H7 (cell line): ENCODE measurements at regions not wholly inside any gene's neighbourhood (a gene's known extent, or its start where the extent isn't known, plus 50 kb on each side); places are given as distances from the start of the nearest gene placed in this dataset.

Experiments used
- DNase-seq: peaks from one replicate; pipeline ENCODE4 v3.0.0; 2012
- H3K27me3 ChIP-seq: 2 replicates; pipeline ENCODE4 v1.6.0; 2011; ENCODE audit warnings: mild to moderate bottlenecking, low read length; ENCODE audit not compliant: control insufficient read depth, insufficient read depth
- H3K36me3 ChIP-seq: replicated peaks from 2 replicates; pipeline ENCODE4 v1.5.1; 2011; ENCODE audit warnings: low read length; ENCODE audit not compliant: control insufficient read depth, insufficient read depth
- H3K4me3 ChIP-seq: 2 replicates; pipeline ENCODE4 v1.5.1; 2011; ENCODE audit warnings: low read depth, mild to moderate bottlenecking, control low read depth, low read length, moderate library complexity; ENCODE audit not compliant: insufficient read depth

DNA sequence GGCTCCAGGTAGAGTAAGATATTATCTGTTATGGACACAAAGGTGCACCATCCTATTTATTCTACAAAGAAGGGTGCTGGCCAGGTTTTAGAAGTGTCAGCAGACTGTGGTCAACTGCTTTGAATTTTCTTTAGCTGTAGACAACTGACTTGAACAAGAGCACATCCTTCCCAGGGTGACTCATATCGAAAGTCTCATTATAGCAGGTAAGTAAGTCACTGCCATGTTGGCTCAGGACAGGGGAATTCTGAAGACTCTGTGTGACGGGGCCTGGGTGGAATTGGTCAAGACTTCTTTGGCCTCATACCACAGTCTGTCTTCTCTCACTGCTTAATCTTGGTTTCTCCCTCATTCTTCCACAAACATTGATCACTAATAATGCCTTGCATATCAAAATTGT, 214.5 kb upstream of the CDH9 start:
- DNase-seq: no peak
- H3K4me3 ChIP-seq: no peak overlapping the region
- no peaks in the 10 kb centered on the region for H3K27me3 ChIP-seq
- H3K36me3 ChIP-seq: no peaks in the 10 kb centered on the region

DNA sequence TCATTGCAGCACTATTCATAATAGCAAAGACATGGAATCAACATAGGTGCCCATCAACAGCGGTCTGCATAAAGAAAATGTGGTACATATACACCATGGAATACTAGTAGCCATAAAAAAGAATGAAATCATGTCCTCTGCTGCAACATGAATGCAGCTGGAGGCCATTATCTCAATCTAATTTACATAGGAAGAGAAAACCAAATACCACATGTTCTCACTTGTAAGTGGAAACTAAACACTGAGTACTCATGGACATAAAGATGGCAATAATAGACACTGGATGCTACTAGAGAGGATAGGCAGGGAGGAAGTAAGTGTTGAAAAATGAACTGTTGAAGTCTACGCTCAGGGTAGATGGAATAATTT, 203.9 kb upstream of the CDH9 start:
- DNase-seq: no peak
- Histone ChIP-seq H3K4me3 (no peak overlapping the region), H3K36me3 (no peaks in the 10 kb centered on the region), H3K27me3 (no peaks in the 10 kb centered on the region)

DNA sequence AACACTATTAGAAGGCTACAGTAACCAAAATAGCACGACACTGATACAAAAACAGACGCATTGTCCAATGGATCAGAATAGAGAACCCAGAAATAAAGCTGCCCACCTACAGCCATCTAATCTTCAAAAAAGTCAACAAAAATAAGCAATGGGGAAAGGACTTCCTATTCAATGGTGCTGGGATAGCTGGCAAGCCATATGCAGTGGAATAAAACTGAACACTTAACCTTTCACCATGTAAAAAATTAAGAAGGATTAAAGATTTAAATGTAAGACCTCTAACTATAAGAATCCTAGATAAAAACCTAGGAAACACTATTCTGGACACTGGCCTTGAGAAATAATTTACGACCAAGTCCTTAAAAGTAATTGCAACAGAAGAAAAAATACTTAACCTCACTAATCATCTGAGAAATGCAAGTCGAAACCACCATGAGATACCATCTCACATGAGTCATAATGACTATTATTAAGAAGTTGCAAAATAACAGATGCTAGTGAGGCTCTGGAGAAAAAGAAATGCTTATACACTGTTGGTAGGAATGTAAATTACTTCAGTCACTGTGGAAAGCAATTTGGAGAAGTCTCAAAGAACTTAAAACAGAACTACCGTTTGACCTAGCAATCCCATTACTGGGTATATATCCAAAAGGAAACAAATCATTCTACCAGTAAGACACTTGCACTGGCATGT, 203.3 kb upstream of the CDH9 start:
- H3K4me3 ChIP-seq: no peak overlapping the region
- no peaks in the 10 kb centered on the region for H3K27me3 ChIP-seq
- DNase-seq: no peak
- H3K36me3 ChIP-seq: no peaks in the 10 kb centered on the region

DNA sequence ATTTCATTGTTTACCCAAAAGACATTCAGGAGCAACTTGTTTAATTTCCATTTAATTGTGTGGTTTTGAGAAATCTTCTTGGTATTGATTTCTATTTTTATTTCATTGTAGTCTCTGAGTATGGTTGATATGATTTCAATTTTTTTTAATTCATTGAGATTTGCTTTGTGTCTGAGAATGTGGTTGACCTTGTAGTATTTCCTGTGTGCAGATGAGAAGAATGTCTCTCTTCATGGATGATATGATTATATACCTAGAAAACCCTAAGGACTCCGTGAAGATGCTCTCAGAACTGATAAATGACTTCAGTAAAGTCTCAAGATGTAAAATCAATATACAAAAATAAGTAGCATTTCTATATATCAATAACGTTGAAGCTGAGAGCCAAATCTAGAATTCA, 202.4 kb upstream of the CDH9 start:
- Histone ChIP-seq H3K4me3 (no peak overlapping the region), H3K27me3 (no peaks in the 10 kb centered on the region), H3K36me3 (no peaks in the 10 kb centered on the region)
- DNase-seq: no peak

DNA sequence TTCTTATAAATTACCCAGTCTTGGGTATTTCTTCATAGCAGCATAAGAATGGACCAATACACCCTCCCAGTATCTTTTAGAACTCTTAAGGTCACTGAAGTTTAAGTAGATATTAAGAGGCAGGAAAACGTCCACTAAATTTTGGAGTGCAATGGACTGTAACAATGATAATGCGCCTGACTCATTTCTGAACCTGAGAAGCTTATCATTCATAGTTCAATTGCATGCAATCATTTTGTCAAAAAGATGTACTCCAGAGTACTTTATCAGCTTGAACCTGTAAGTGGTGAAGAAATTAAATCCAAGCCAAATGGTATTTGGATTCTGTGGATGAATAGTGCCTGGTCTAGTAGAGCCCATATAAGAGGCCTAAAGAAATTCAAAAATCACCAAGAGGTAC, 196.5 kb upstream of the CDH9 start:
- Histone ChIP-seq H3K36me3 (no peaks in the 10 kb centered on the region), H3K4me3 (no peak overlapping the region), H3K27me3 (no peaks in the 10 kb centered on the region)
- no peak for DNase-seq

DNA sequence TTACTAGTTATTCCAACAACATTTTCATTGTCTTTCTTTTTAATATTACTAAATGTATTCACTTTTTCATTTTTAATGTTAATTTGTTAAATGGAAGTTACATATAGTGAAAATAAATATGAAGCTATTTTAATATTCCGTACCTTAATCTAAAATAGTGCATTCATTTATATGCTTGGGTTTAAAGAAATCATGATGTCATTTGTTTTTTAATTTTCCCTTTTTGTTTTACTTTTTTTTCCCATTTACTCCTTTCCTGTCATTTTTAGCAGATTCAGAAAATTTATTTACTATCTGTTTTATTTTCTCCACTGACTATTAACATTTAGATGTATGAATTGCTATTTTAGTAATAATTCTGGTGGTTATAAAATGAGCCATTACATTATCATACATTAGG, 183.0 kb upstream of the CDH9 start:
- no peak overlapping the region for H3K4me3 ChIP-seq
- no peak for DNase-seq
- H3K27me3 ChIP-seq: no peaks in the 10 kb centered on the region

DNA sequence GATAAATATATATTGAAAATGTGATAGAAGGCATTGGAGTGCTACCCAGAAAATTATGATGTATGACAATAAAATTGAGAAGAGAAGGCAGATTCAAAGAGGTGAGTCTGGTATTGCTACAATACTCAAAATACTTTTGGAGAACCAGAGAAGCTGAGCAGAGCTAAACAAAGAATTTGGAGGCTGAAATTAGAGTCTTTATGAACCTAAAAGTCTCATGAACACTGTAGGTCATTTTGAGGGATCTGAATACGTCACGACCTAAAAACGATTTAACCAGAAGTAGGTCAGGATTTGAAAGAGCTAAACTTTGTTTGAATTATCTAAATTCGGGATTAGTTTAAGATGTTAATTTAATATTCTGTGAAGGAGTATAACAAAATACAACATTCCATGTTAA, 182.4 kb upstream of the CDH9 start:
- Histone ChIP-seq H3K27me3 (no peaks in the 10 kb centered on the region), H3K4me3 (no peak overlapping the region), H3K36me3 (no peaks in the 10 kb centered on the region)
- DNase-seq: no peak

More for the DNA sequence above, 183.0 kb upstream of the CDH9 start:
- no peaks in the 10 kb centered on the region for H3K36me3 ChIP-seq

DNA sequence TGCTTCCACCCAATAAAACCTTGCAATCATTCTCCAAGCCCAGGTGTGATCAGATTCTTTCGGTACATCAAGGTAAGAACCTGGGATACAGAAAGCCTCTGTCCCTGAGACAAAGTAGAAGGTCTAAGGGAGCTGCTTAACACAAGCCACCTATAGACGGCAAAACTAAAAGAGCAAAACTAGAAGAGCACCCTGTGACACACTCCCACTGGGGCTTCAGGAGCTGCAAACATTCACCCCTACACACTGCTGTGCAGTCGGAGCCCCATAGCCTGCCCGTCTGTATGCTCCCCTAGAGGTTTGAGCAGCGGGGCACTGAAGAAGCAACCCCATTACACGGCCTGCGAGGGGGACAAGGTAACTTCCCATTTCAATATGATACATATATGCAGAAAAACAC, 179.6 kb upstream of the CDH9 start:
- Histone ChIP-seq H3K27me3 (no peaks in the 10 kb centered on the region), H3K36me3 (no peaks in the 10 kb centered on the region), H3K4me3 (no peak overlapping the region)
- DNase-seq: no peak

DNA sequence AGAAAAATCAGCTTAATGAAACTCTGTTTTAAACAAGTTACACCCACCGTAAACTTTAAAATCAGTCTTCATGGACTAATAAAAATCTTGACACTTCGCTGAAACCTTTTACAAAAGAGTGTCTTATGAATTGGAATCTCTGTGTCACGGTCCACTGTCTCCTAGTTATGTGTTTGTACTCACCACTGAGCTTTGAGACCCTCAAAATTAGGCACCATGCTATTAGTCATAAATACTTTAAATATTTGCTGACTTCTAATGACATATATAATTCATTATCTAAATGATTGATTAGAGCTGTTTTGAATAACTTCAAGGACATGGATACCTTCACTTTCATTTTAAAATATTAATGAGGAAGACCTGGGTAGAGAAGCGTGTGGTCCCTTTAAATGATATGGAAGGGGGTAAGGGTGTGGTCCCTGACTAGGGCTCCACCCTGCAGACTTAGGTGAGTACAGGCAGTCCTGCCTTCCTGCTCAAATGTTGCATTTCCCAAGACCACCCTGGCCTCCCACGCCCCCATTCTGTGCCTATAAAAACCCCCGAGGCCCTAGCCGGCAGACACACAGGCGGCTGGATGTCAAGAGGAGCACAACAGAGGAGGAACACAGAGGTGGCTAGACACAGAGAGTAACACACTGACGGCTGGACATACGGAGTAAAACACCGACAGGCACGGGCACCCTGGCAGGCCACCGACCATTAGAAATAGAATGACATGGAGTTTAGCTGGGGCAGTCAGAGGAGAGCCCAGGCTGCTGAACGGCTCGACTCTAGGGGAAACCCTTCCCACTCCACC, 179.0 kb upstream of the CDH9 start:
- Histone ChIP-seq H3K27me3 (no peaks in the 10 kb centered on the region), H3K4me3 (no peak overlapping the region), H3K36me3 (no peaks in the 10 kb centered on the region)
- DNase-seq: no peak

DNA sequence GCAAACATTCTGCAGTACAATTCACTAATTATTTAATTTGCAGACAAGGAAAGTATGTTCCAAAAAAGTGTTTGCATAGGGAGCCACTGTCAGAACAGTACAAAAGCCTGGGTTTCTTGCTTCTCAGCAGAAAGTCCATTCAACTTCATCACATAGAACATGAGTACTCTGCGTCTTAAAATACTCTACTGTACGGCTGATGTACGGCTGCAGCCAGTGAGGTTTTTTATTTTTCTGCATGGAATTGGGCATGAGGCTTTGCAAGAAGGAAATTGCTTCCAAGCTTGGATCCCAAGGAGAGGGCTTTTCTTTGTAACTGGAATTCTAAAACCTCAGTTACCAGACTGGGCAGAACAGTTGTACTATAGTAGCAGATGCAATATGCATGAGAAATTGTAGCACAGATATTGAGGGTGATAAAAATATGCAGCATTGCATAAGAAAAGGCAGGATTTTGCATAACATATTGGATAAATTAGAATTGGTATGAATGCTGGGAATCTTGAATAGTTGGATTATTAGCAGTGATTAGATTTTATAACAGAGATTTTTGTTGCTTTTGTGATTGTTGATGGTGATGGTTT, 178.1 kb upstream of the CDH9 start:
- no peak for DNase-seq
- H3K36me3 ChIP-seq: no peaks in the 10 kb centered on the region
- no peak overlapping the region for H3K4me3 ChIP-seq
- no peaks in the 10 kb centered on the region for H3K27me3 ChIP-seq

DNA sequence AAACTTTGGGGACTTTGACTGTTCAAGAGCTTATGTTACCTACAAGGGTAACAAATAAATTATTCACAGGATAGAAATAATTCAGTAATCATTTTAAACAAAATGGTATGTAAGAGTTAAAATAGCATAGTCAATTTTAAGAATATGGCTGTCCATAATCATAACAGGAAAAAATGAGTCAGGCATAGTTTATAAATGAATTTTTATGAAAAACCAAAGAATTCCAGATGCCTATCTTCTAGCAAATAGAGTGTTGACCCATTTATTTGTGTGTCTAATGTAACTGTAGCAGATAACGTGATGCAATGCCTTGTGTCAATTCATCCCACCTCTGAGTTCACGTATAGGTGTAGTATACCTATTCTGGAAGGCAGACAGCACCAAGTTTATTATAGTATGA, 169.7 kb upstream of the CDH9 start:
- H3K27me3 ChIP-seq: no peaks in the 10 kb centered on the region
- no peaks in the 10 kb centered on the region for H3K36me3 ChIP-seq
- DNase-seq: no peak
- H3K4me3 ChIP-seq: no peak overlapping the region

DNA sequence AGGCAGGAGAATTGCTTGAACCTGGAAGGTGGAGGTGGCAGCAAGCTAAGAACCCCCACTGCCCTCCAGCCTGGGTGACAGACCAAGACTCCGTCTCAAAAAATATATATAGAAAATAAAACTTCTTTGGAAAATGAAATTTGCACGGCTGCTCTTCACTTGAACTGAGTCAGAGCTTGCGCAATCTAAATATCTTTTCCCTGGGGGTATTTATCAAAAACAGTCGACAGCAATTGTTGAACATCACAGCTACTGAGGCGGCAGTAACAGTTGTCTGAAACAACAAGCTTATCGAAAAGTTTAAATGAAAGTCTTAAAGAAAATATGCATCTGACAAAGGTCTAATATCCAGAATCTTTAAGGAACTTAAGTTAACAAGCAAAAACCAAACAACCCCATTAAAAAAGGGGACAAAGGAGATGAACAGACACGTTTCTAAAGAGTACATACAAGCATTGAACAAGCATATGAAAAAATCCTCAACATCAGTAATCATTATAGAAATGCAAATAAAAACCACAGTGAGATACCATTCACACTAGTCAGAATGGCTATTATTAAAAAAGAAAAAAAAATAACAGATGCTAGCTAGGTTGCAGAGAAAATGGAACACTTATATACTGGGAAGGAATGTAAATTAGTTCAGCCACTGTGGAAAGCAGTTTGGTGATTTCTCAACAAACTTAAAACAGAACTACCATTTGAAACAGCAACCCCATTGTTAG, 153.6 kb upstream of the CDH9 start:
- Histone ChIP-seq H3K4me3 (no peak overlapping the region), H3K27me3 (no peaks in the 10 kb centered on the region), H3K36me3 (no peaks in the 10 kb centered on the region)
- DNase-seq: no peak

DNA sequence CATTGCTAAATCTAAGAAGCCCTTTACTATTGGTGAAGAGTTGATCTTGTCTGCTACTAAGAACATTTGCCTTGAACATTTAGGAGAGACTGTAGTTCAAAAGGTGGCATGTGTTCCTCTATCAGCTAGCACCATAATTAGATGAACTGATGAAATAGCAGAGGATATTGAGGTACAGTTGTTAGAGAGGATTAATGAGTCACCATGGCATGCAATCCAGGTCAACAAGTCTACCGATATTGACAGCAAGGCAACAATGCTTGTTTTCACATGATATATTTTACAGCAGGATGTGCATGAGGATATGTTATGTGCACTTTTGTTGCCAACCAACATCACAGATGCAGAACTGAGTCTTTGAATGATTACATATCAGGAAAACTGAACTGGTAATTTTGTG, 134.3 kb upstream of the CDH9 start:
- H3K36me3 ChIP-seq: no peaks in the 10 kb centered on the region
- no peaks in the 10 kb centered on the region for H3K27me3 ChIP-seq
- H3K4me3 ChIP-seq: no peak overlapping the region
- no peak for DNase-seq

DNA sequence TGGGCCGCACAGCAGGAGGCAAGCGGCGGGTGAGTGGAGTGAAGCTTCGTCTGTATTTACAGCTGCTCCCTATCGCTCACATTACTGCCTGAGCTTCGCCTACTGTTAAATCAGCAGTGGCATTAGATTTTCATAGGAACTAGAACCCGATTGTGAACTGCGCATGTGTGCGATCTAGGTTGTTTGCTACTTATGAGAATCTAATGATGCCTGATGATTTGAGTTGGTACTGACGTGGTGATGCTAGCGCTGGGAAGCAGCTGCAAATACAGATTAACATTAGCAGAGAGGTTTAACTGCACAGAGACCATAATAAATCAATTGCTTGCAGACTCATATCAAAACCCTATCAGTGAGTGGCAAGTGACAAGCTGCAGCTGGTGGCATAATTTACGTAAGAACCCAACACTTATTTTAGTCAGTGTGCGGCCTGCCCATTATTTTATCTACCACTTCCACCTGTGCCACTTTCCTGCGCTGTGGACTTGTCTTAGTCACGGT, 133.4 kb upstream of the CDH9 start:
- H3K36me3 ChIP-seq: no peaks in the 10 kb centered on the region
- no peak overlapping the region for H3K4me3 ChIP-seq
- H3K27me3 ChIP-seq: no peaks in the 10 kb centered on the region
- peak; percentile 11 for DNase-seq

DNA sequence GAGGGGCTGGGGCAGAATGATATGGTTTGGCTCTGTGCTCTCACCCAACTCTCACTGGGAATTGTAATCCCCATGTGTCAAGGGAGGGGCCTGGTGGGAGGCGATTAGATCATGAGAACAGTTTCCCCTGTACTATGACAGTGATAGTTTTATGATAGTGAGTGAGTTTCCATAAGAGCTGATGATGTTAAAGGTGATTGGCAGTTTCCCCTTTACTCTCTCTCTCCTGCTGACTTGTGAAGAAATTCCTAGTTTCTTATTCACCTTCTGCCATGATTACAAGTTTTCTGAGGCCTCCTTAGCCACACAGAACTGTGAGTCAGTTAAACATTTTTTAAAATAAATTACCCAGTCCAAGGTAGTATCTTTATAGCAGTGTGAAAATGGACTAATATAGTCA, 120.4 kb upstream of the CDH9 start:
- H3K4me3 ChIP-seq: no peak overlapping the region
- no peaks in the 10 kb centered on the region for H3K36me3 ChIP-seq
- H3K27me3 ChIP-seq: no peaks in the 10 kb centered on the region
- DNase-seq: no peak
